Colonic mucosa (tissue), 4 donors: ENCODE measurements at regions not wholly inside any gene's neighbourhood (a gene's known extent, or its start where the extent isn't known, plus 50 kb on each side); places are given as distances from the start of the nearest gene placed in this dataset.

Experiments
- DNase-seq: peaks from one replicate; pipeline ENCODE4 v3.0.0-alpha.2; 2020
- H3K27ac ChIP-seq: fragments of 200-600 bp; one replicate; pipeline ENCODE4 v1.8.0; 2021
- H3K27me3 ChIP-seq: fragments of 200-600 bp; one replicate; pipeline ENCODE4 v1.8.0; 2021
- H3K36me3 ChIP-seq: fragments of 200-600 bp; one replicate; pipeline ENCODE4 v1.8.0; 2021
- H3K4me1 ChIP-seq: fragments of 200-600 bp; one replicate; pipeline ENCODE4 v1.8.0; 2021; ENCODE audit warnings: mild to moderate bottlenecking
- H3K4me3 ChIP-seq: fragments of 200-600 bp; one replicate; pipeline ENCODE4 v1.8.0; 2021
- H3K9ac ChIP-seq, 2 donors: one replicate each; pipeline ENCODE4 v1.7.0; 2013; ENCODE audit warnings: control low read depth in 2 of 2, low read depth in 2 of 2, low read length in 2 of 2
- H3K9me3 ChIP-seq: fragments of 200-600 bp; one replicate; pipeline ENCODE4 v1.8.0; 2021
- CTCF ChIP-seq: fragments of 200-600 bp; IDR thresholded peaks from one replicate; pipeline ENCODE4 v1.8.0; 2022; ENCODE audit warnings: antibody characterized with exemption, mild to moderate bottlenecking
- intact Hi-C: fragments of 100-400 bp; cut with DNase I; formaldehyde crosslinking; loops from one replicate; pipeline ENCODE4 v1.14.1; 2022
- donor health status: healthy.
- donor health status: DM: no; HTN: no; CAD: no.
- donor health status: DM: no; HTN: no; CAD: no.

GRCh38 chr9:73095425-73095824 lies 56.2 kb upstream of the ANXA1 start:
- DNase-seq, result no peak
- intact Hi-C loops, result no loop called here
- no peak overlapping the region for H3K4me3 ChIP-seq
- no peak overlapping the region for H3K27ac ChIP-seq
- no peaks in the 10 kb centered on the region for H3K36me3 ChIP-seq
- no peaks in the 10 kb centered on the region for H3K4me1 ChIP-seq
- no peaks in the 10 kb centered on the region for H3K9me3 ChIP-seq
- no peaks in the 10 kb centered on the region for H3K27me3 ChIP-seq
- TF ChIP-seq CTCF, result no peak
- H3K9ac ChIP-seq, result no peak overlapping the region

- no peak overlapping the region for H3K9ac ChIP-seq
- no peak overlapping the region for H3K4me3 ChIP-seq
- no peak for TF ChIP-seq CTCF
- no peak overlapping the region for H3K27ac ChIP-seq
- H3K27me3 ChIP-seq, result no peaks in the 10 kb centered on the region
- H3K4me1 ChIP-seq, result no peaks in the 10 kb centered on the region
- no peaks in the 10 kb centered on the region for H3K36me3 ChIP-seq
- DNase-seq, result no peak
- no peaks in the 10 kb centered on the region for H3K9me3 ChIP-seq
- intact Hi-C loops, result no loop called here
Observed at GRCh38 chr9:73093740-73094379, 57.8 kb upstream of the ANXA1 start.

GRCh38 chr9:73093016-73093739 lies 58.5 kb upstream of the ANXA1 start:
- intact Hi-C loops, result no loop called here
- Histone ChIP-seq H3K4me1 (no peaks in the 10 kb centered on the region), H3K9ac (no peak overlapping the region), H3K27me3 (no peaks in the 10 kb centered on the region), H3K27ac (no peak overlapping the region), H3K4me3 (no peak overlapping the region), H3K9me3 (no peaks in the 10 kb centered on the region), H3K36me3 (no peaks in the 10 kb centered on the region)
- TF ChIP-seq CTCF, result no peak
- DNase-seq, result no peak

- no peak for TF ChIP-seq CTCF
- H3K9ac ChIP-seq, result no peak overlapping the region
- no peaks in the 10 kb centered on the region for H3K27me3 ChIP-seq
- DNase-seq, result no peak
- H3K27ac ChIP-seq, result no peak overlapping the region
- H3K9me3 ChIP-seq, result no peaks in the 10 kb centered on the region
- H3K4me3 ChIP-seq, result no peak overlapping the region
- no peaks in the 10 kb centered on the region for H3K4me1 ChIP-seq
- H3K36me3 ChIP-seq, result no peaks in the 10 kb centered on the region
- intact Hi-C loops, result no loop called here
Observed at GRCh38 chr9:73091909-73092308, 59.8 kb upstream of the ANXA1 start.

GRCh38 chr9:73090214-73090613 lies 61.5 kb upstream of the ANXA1 start:
- no peak overlapping the region for H3K4me3 ChIP-seq
- H3K27ac ChIP-seq, result no peak overlapping the region
- intact Hi-C loops, result no loop called here
- H3K9ac ChIP-seq, result no peak overlapping the region
- H3K4me1 ChIP-seq, result no peaks in the 10 kb centered on the region
- no peaks in the 10 kb centered on the region for H3K9me3 ChIP-seq
- H3K36me3 ChIP-seq, result no peaks in the 10 kb centered on the region
- no peak for DNase-seq
- no peaks in the 10 kb centered on the region for H3K27me3 ChIP-seq
- no peak for TF ChIP-seq CTCF
